RPMI8226 (cell line): ENCODE measurements at regions not wholly inside any gene's neighbourhood (a gene's known extent, or its start where the extent isn't known, plus 50 kb on each side); places are given as distances from the start of the nearest gene placed in this dataset.
"Not testable (repeated sequence)": the region's sequence is repeated elsewhere in the genome, so short reads cannot be mapped to it uniquely, and the experiment has no call there.

Source experiments
- DNase-seq: peaks from one replicate; pipeline ENCODE4 v3.0.0-alpha.2; 2015

DNA sequence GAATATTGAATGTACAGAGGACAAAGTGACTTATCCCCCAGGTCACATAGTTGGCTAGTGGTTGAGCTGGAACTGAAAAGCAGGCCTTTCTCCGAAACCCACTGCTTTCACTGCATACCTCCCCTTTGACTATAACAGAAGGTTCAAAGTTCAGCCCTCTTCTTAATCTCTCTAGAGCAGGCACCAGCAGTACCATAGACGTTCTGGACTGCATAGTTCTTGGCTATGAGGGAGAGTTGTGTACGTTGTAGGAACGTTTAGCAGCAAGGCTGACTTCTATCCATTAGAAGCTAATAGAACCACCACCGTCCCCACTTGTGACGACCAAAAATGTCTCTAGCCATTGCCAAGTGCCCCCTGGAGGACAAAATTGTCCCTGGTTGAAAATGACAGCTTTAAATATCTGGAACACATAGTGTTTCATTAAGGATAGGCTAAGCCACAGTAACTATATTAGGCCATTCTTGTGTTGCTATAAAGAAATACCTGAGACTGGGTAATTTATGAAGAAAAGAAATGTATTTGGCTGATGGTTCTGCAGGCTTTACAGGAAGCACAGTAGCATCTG lies 123.8 kb upstream of the MTHFD1L start:
- DNase-seq, result peak; percentile 49

DNA sequence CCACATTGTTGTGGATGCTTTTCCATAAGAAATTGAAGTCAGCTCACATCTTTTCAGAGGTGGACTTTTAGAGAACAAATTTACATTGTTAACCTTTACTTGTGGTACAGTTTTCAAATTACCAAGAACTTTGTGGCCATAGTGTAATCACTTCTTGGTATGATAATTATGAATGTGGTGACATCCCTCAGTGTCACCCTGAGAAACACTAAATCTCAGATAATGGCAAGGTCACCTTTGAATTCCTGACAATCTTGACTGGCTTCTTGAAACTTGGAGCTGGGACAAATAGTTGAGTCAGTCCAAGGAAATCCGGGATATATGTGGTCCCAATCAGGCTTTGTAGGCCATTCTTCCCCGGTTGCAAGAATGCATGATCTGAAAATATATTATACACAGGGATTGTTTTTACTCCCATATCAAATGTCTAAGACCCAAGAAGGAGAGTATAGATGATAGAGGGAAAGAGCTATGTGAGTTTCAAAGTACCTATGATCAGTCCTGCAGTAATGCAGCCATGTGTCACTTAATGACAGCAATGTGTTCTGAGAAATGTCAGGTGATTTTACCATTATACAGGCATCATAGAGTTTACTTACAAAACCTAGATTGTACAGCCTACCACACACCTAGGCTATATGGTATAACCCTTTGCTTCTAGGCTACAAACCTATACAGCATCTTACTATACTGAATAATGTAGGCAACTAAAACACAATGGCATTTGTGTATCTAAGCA lies 120.8 kb upstream of the MTHFD1L start:
- no peak for DNase-seq

DNA sequence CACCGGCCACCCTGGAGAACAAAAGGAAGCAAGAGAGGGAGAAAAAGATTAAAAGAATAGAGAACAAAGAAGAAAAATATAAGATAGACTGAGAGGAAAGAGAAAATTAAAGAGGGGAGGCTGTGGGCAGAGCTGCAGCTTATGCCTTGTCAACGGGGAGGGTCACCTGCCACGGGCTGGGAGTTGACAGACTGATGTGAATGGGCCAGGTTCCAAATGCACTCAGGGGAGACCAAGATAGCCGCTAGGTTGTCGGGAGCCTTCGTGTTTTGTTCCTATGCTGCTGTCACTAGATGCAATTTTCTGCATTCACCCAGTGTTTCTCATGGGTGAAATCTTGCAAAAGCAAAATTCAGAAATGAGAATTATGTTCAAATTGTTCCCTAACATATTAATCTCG lies 119.6 kb upstream of the MTHFD1L start:
- peak; percentile 56 for DNase-seq

DNA sequence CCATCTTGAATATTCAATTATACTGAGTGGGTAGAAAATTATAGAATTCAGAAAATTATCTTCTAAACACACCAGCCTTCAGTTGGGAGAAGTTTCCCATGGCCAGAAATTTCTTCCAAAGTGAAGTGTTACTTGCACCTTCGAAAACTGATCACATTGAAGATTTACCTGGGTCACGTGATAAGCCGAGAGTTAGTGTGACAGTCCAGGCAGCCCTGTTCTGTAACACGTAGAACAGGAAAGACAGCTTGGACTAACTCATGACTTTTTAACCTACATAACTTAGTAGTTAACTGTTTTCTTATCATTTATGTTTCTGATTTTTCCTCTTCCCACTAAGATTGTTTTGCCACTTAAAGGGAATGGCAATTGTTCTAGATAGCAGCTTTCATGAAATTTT lies 118.3 kb upstream of the MTHFD1L start:
- DNase-seq, result no peak

DNA sequence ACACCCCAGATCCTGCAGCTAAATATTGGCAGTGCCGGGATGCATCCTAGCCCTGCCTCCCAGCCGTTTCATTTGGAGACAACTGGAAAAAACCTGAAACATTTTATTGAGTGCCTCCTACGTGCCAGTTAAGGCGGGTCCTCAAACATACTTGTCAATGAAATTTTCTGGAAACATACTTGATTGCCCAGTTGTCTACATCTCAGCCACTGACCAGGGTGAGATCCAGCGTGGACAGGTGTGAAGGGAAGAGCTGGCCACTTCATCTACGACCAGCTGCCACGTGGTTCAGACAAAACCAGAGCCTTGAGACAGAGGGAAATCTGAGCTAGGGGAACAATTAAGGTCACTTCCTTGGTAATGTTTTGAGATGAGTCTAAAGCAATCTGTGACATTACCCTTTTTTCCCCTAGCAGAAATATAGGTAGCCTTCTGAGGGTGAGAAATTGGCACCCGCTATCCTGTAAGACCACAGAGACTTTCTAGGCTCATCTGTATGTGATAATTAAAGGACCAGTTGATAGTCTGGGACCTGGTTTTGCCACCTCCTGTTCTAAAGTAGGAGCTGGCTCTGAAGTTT lies 116.3 kb upstream of the MTHFD1L start:
- DNase-seq, result no peak

DNA sequence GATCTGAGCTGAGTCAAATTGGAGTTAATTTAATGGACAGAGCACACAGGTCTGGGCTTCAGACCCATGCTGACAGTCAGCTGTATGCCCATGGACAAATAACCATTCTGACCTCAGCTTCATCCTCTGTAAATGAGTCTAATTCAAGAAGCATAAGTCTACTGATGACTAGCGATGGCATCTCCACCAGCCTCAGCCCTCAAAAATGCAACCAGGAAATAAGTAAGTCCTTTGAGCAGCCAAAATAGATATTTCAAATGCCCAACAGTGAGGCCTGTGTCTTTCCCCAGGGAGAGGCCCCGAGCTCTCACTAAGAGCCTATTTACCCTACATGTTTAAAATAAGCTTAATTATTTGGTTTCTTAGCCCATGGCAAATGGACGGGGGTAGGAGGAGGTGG lies 114.2 kb upstream of the MTHFD1L start:
- no peak for DNase-seq

DNA sequence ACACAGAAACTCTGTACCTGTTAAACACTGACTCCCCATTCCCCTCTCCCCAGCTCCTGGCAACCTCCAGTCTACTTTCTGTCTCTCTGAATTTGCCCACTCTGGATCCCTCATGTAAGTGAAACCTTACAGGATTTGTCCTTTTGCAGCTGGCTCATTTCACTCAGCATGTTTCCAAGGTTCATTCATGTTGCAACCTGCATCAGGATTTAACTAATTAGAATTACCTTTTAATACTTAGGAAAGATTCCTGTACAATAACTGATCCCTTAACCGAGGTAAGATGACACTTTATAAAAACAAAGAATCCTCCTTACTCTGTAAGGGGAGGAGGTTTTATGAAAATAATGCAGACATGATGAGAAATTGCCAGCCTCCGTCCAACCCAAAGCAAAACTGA lies 113.1 kb upstream of the MTHFD1L start:
- DNase-seq, result no peak

DNA sequence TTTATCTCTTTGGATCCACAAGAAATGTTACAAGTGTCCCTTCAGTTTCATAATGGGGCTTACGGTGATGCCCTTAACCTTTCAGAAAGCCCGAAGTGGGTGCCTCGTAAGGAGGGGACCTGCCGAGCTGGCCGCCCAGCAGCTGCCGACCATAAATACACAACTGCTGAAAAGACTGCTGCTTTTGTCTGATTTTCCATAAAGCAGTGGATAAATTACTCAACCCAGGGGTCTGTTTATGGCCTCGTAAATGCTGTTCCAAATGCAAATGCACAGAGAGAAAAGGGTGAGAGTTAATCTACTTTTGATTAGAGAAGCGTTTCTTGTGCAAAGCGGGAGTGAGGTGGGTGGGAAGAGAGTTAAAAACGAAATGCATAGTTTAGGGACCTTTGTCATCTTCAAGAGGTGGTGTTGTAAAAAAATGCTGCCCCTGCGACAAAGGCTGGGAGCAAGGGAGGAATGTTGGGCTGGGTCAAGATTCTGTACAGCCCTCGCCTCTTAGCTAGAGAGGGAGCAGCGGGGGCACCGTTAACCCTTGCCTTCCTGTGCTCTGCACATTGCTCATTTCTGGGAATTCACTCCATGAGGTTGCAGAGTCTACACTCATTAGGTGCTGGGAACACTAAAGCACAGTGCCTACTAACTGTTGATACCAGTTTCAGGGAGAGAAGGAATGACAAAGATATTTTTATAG lies 112.0 kb upstream of the MTHFD1L start:
- no peak for DNase-seq

DNA sequence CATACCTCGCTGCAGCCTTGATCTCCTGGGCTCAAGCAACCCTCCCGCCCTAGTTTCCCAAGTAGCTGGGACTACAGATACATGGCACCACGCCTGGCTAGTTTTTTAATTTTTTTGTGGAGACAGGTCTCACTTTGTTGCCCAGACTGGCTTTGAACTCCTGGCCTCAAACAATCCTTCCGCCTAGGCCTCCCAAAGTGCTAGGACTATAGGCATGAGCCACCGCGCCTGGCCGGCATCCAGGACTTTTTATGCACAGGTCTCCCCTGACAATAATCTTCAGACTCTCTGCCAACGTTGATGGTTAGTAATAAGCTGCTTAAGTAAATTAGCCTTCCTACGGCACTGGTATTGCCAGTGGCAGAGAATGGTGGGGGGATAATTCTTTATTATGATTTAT lies 110.5 kb upstream of the MTHFD1L start:
- DNase-seq, result no peak

DNA sequence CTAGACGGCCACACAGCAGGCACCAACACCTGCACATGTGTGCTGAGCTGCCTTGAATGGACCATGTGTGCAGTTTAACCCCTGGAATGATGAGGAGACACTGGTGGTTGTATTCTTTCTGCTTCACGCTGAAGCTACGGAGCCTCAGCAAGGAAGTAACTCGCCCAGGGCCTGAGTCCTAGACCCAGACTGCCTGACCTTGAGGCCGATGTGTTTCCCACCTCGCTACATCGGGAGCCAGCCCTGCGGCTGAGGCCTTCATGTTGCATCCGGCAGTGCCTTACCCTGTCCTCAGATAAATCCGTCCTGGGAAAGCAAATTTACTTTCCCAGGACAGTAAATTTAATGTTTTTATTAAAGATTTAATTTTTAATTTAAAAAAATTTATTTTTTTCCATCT lies 110.0 kb upstream of the MTHFD1L start:
- no peak for DNase-seq

DNA sequence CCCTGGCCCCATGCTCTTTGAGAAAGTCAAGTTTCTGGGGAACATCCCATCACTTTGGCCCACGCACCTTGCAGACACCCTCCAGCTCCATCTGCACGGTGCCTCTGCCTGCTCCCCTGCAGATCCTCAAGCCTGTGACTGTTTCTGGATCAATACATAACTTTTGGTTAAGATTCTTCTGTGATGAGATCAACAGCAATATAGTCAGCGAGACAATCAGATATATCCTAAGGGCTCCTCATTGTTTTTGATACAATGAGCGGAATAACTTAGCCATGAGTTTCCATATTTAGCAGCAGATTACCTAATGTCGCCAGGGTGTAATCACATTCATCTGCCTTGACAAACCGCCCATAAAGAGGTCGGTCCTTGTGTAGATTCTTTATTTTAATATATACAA lies 109.3 kb upstream of the MTHFD1L start:
- DNase-seq, result no peak

DNA sequence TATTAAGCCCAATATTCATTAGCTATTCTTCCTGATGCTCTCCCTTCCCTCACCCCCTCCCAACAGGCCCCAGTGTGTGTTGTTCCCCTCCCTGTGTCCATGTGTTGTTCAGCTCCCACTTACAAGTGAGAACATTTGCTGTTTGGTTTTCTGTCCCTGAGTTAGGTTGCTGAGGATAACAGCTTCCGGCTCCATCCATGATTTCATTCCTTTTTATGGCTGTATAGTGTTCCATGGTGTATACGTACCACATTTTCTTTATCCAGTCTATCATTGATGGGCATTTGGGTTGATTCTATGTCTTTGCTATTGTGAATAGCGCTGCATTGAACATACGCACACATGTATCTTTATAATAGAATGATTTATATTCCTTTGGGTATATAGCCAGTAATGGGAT lies 107.7 kb upstream of the MTHFD1L start:
- DNase-seq, result not testable (repeated sequence)

DNA sequence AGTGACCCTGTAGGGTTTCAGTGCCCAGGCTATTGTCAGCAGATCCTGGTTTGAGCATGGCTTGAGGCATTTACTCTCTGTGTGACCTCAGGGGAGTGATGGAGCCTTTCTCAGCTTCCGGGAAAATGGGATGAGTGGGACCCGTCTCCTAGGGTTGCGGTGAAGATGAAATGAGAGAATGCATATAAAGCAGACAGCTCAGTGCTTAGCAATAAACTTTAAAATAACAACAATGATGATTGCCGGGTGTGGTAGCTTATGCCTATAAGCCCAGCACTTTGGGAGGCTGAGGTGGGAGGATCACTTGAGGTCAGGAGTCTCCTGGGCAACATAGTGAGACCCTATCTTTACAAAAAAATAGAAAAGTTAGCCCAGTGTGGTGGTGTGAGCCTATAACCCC lies 106.0 kb upstream of the MTHFD1L start:
- no peak for DNase-seq

DNA sequence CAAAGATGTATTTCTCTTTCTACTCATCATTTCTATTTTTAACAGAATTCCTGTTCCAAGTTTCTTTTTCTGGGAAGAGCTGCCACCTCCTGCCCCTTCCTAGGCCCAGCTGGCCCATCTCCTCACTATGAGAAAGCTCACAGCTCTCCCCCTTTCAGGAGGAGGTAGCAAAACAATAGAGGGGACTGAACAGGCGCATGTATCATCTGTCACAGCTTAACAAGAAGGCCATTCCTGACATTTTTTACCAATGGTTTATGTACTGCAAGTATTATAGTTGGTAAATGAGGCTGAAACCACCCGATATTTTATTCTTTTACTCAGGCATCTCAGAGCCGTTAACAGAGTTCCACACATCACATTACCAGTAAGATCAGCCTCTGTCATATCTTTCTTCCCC lies 103.7 kb upstream of the MTHFD1L start:
- no peak for DNase-seq

DNA sequence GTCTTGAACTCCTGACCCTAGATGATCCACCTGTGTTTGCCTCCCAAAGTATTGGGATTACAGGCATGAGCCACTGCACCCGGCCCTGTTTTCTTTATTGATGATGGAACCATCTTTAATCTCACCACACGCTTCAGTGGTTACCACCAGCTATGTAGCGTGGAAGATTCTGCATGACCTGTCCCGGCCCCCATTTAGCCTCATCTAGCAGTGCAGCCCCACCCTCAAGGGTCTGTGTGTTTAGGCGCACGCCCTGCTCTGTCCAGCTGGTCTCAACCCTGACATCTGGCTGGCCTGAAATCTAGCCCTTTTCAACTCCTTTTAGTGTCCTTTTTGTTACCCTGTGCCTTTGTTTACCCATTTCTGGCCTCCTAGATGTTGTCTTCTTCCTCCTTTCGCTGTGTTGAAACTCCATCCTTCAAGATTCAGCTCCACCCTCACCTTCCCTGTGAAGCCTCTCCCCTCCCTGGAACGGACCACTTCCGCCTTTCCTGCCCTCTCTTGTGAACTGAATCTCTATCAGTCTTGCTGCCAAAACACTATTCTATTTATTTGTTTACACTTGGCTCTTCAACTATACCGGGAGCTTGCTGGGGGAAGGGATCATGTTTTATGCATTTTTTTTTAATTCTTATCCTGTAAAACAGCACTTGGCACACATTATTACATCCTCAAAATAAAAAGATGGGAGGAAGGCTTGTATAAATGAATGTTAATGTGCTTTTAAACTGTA lies 101.0 kb upstream of the MTHFD1L start:
- DNase-seq, result no peak

DNA sequence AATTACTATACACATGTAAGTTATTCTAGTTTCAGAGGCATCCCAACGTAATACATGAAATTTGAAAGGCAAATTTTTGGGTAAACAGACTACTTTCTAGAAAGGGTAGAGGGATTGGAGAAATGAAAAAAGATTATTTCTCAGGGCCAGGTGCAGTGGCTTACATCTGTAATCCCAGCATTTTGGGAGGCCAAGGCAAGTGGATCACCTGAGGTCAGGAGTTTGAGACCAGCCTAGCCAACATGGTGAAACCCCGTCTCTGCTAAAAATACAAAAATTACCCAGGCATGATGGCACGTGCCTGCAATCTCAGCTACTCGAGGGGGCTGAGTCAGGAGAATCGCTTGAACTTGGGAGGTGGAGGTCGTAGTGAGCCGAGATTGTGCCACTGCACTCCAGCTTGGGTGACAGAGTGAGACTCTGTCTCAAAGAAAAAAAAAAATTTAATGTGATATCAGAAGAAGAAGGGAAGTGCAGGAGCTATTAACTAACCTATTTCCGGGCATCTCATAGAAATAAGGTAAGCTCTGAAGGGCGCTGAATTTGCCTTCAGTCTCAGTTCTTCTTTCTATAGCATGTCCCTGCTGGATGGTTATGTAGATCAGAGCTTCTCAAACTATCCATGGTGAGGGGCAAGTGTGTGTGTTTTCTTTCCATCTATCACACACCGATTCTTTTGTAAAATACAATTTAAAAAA lies 100.3 kb upstream of the MTHFD1L start:
- peak; percentile 62 for DNase-seq

DNA sequence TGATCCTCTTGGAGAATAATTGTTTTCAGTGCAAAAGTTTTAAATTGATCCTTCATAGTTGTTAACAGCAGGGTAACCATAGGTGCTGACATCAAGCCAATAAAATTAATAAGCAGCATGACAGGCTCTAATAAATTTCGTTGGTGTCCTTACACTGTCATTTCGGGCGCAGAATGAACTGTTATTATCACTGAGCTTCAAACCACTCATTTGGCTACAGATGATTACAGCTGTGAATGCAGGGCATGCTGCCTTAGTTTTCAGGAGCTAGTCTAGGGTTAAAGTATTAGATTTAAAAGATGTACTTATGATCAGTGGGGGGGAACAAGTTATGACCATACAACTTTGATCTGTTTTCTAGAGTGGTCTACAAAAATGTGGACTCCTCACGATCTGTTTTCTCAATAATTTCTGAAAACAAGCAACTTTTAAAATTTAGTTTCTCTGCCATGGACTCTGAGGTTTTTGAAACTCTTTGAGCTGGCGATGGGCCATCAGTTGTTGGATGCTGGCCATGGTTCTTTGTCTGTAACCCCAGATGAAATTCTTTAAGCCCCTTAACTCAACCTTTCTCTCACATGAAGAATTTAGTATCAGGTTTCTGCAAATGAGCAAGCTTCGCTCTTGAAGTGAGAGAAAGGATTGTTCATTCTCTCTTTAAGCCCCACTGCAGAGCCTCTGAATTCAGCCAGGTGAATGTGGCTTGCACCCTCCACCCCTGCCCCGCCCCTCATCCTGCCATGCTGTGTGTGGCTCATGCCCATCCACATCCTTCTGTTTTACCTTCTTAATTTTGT lies 99.1 kb upstream of the MTHFD1L start:
- peak; percentile 72 for DNase-seq

DNA sequence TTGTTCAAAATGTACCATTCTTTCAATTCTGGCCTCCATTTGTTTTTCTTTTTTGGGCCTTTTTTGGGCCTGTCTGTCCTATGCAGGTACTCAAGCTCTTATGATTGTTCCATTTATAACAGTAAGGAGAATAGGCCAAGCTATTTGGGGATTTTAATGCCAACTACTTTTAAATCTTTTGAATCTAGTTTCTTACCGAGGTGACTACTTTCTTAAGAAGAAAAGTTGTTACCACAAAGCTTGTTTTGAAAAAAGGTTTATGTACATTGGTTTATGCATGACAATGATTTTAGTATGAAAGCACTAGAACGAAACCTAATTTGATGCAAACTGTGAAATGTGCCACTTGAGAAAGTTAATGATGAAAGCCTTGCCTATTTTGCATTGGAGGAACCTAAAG lies 98.3 kb upstream of the MTHFD1L start:
- no peak for DNase-seq

DNA sequence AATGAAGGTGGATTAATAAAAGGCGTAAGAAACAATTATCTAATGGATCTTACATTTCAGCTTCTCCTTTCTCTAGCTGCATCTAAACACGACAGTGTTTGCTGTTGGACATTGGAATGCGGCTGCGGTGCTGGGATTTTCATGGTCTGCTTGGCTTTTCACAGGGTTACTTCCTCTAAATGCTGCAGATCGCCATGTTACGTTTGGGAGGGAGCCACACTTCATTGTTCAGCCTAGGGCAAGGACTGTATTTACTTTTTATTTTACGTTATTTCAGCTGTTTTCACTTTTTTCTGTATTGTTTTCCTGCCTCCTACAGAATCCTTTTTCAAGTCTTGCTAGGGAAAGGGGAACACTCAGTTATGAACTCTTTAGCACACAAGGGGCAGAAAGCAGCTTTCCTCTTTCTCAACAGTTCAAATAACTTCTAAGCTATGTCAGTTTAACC lies 97.9 kb upstream of the MTHFD1L start:
- no peak for DNase-seq

DNA sequence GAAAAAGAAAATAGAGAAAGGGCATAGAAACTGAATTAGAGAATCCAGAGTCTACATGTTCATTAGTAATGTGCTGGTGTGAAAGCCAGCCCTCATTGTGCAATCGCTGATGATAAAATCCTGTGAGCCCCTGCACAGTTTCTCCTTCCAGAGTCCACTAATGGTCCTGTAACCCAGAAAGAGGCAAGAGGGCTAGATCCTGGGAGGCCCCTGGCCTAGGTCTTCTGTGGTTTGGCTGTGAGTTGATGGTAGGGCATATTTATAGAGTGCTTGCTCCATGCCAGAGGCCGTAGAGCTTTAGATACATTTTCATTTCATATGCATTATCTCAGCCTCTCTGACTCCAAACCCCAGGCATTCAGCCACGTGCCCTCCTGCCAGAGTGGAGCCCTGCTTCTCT lies 94.9 kb upstream of the MTHFD1L start:
- DNase-seq, result no peak

DNA sequence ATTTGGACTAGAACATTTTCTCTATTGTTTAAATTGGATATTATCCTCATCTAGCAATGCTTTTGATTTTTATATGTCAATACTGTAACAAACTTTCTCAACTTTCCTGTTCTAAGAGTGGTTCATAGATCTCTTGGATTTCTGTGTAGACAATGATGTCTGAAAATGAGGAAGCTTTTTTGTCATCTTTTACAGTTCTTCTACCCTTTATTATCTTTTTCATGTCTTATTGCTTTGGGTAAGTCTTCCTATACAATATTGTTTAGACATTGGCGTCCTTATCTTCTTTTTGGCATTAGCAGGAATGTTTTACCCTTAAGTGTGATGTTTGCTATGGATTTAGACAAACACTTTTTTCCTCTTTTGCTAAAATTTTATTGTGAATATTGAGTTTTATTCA lies 91.5 kb upstream of the MTHFD1L start:
- DNase-seq, result no peak
